Left lung (tissue), 4 donors: ENCODE measurements at regions not wholly inside any gene's neighbourhood (a gene's known extent, or its start where the extent isn't known, plus 50 kb on each side); places are given as distances from the start of the nearest gene placed in this dataset.

ENCODE experiments used
- ATAC-seq: fragments of 200-7000 bp; cut with Tn5 transposase; one replicate; pipeline ENCODE4 v1.9.1; 2020; ENCODE audit warnings: moderate library complexity
- DNase-seq, 4 donors: peaks; one replicate each; pipeline ENCODE4 v3.0.0-alpha.2; 2013 to 2020
- H3K27ac ChIP-seq, 2 donors: fragments of 200-600 bp; sonication (generic) in 1 of 2; one replicate each; pipeline versions ENCODE4 v1.5.0 to v1.8.0; 2020 to 2021
- H3K27me3 ChIP-seq, 2 donors: fragments of 200-600 bp; sonication (generic) in 1 of 2; one replicate each; pipeline versions ENCODE4 v1.5.0 to v1.8.0; 2020 to 2021
- H3K36me3 ChIP-seq, 2 donors: fragments of 200-600 bp; sonication (generic) in 1 of 2; one replicate each; pipeline versions ENCODE4 v1.5.0 to v1.8.0; 2020 to 2021
- H3K4me1 ChIP-seq, 2 donors: fragments of 200-600 bp; one replicate each; pipeline ENCODE4 v1.8.0; 2021
- H3K4me3 ChIP-seq, 2 donors: fragments of 200-600 bp; sonication (generic) in 1 of 2; one replicate each; pipeline versions ENCODE4 v1.5.0 to v1.8.0; 2020 to 2021; ENCODE audit warnings: mild to moderate bottlenecking in 1 of 2
- H3K9me3 ChIP-seq, 2 donors: fragments of 200-600 bp; sonication (generic) in 1 of 2; one replicate each; pipeline versions ENCODE4 v1.5.0 to v1.8.0; 2020 to 2021
- CTCF ChIP-seq, 2 donors: fragments of 200-600 bp; sonication (generic) in 1 of 2; IDR thresholded peaks; one replicate each; pipeline versions ENCODE4 v1.5.0 to v1.8.0; 2021; ENCODE audit warnings: antibody characterized with exemption in 2 of 2
- intact Hi-C, 2 donors: fragments of 100-400 bp; cut with DNase I; formaldehyde crosslinking; loops; one replicate each; pipeline versions ENCODE4 v1.11.2 to v1.14.2; 2022
- donor health status: DM: no; HTN: yes; CAD: no.
- donor health status: DM: no; HTN: no; CAD: no.

- DNase-seq (no peak), ATAC-seq (no peak)
- H3K4me1 ChIP-seq, result no peaks in the 10 kb centered on the region
- H3K4me3 ChIP-seq, result no peak overlapping the region
- H3K27me3 ChIP-seq, result no peaks in the 10 kb centered on the region
- no peaks in the 10 kb centered on the region for H3K9me3 ChIP-seq
- TF ChIP-seq CTCF (IDR thresholded peaks at IDR 0.05), result no peak
- intact Hi-C loops, result no loop called here
- H3K36me3 ChIP-seq, result no peaks in the 10 kb centered on the region
- no peak overlapping the region for H3K27ac ChIP-seq
Observed at GRCh38 chr18:39105104-39105503, 1539.5 kb upstream of the CELF4 start.

GRCh38 chr18:39072970-39073369 is 1507.4 kb upstream of the CELF4 start:
- Histone ChIP-seq H3K27me3 (no peaks in the 10 kb centered on the region), H3K36me3 (no peaks in the 10 kb centered on the region), H3K27ac (no peak overlapping the region), H3K4me1 (no peaks in the 10 kb centered on the region), H3K9me3 (peaks cover 0 to 8% of the 10 kb centered on the region in 2 donors), H3K4me3 (no peak overlapping the region)
- no peak for ATAC-seq
- no peak for TF ChIP-seq CTCF (IDR thresholded peaks at IDR 0.05)
- intact Hi-C loops, result no loop called here
- DNase-seq, result no peak

- H3K36me3 ChIP-seq, result no peaks in the 10 kb centered on the region
- H3K9me3 ChIP-seq, result no peaks in the 10 kb centered on the region
- H3K27me3 ChIP-seq, result no peaks in the 10 kb centered on the region
- DNase-seq (no peak), ATAC-seq (no peak)
- no peak for TF ChIP-seq CTCF (IDR thresholded peaks at IDR 0.05)
- H3K4me1 ChIP-seq, result no peaks in the 10 kb centered on the region
- H3K4me3 ChIP-seq, result no peak overlapping the region
- intact Hi-C loops, result no loop called here
- no peak overlapping the region for H3K27ac ChIP-seq
Observed at GRCh38 chr18:39062426-39062825, 1496.8 kb upstream of the CELF4 start.

GRCh38 chr18:39058386-39059000 is 1492.9 kb upstream of the CELF4 start:
- TF ChIP-seq CTCF (IDR thresholded peaks at IDR 0.05), result no peak
- no peaks in the 10 kb centered on the region for H3K9me3 ChIP-seq
- H3K27me3 ChIP-seq, result no peaks in the 10 kb centered on the region
- DNase-seq (no peak), ATAC-seq (no peak)
- H3K4me3 ChIP-seq, result no peak overlapping the region
- intact Hi-C loops, result no loop called here
- H3K27ac ChIP-seq, result no peak overlapping the region
- no peaks in the 10 kb centered on the region for H3K36me3 ChIP-seq
- H3K4me1 ChIP-seq, result no peaks in the 10 kb centered on the region

- TF ChIP-seq CTCF (IDR thresholded peaks at IDR 0.05), result no peak
- no peaks in the 10 kb centered on the region for H3K9me3 ChIP-seq
- DNase-seq, result no peak
- no peaks in the 10 kb centered on the region for H3K27me3 ChIP-seq
- H3K4me1 ChIP-seq, result no peaks in the 10 kb centered on the region
- ATAC-seq, result no peak
- H3K4me3 ChIP-seq, result no peak overlapping the region
- no peaks in the 10 kb centered on the region for H3K36me3 ChIP-seq
- intact Hi-C loops, result no loop called here
- no peak overlapping the region for H3K27ac ChIP-seq
Observed at GRCh38 chr18:39057423-39058064, 1491.9 kb upstream of the CELF4 start.
